Kidney (tissue), 13 donors: ENCODE measurements at regions not wholly inside any gene's neighbourhood (a gene's known extent, or its start where the extent isn't known, plus 50 kb on each side); places are given as distances from the start of the nearest gene placed in this dataset.

Experiments
- DNase-seq, 5 donors: peaks; one replicate each; pipeline ENCODE4 v3.0.0-alpha.2; 2013 to 2020
- FAIRE-seq: peaks from 2 replicates; lab custom pipeline; 2012; peaks lifted over from hg19 to GRCh38; lab: Jason Lieb, UNC
- H3K27ac ChIP-seq, 2 donors: one replicate each; pipeline ENCODE4 v1.7.0; 2013; ENCODE audit warnings: low read depth in 2 of 2, low read length in 2 of 2, inconsistent platforms in 1 of 2
- H3K27me3 ChIP-seq: one replicate; pipeline ENCODE4 v1.7.1; 2013; ENCODE audit warnings: low read length, inconsistent platforms; ENCODE audit not compliant: control insufficient read depth, insufficient read depth
- H3K36me3 ChIP-seq, 3 donors: one replicate each; pipeline versions ENCODE4 v1.7.0 to v1.7.1; 2013; ENCODE audit warnings: low read length in 3 of 3, control low read depth in 1 of 3, inconsistent platforms in 1 of 3; ENCODE audit not compliant: insufficient read depth in 3 of 3, control insufficient read depth in 2 of 3
- H3K4me1 ChIP-seq, 3 donors: one replicate each; pipeline versions ENCODE4 v1.7.0 to v1.7.1; 2013; ENCODE audit warnings: low read length in 3 of 3, inconsistent platforms in 1 of 3, low read depth in 1 of 3; ENCODE audit not compliant: control insufficient read depth in 2 of 3, insufficient read depth in 2 of 3
- H3K4me3 ChIP-seq, 3 donors: one replicate each; pipeline versions ENCODE4 v1.7.0 to v1.8.1; 2013; ENCODE audit warnings: low read length in 3 of 3, control low read depth in 1 of 3, inconsistent platforms in 1 of 3
- H3K9ac ChIP-seq, 3 donors: one replicate each; pipeline versions ENCODE4 v1.7.0 to v1.7.1; 2013; ENCODE audit warnings: low read length in 3 of 3, control low read depth in 1 of 3, inconsistent platforms in 1 of 3
- H3K9me3 ChIP-seq, 3 donors: one replicate each; pipeline versions ENCODE4 v1.7.0 to v1.7.1; 2013; ENCODE audit warnings: low read length in 3 of 3, control low read depth in 1 of 3, inconsistent platforms in 1 of 3; ENCODE audit not compliant: control insufficient read depth in 2 of 3, insufficient read depth in 1 of 3
- CTCF ChIP-seq: IDR thresholded peaks from 3 replicates; pipeline ENCODE4 v1.5.1; 2012; ENCODE audit warnings: mild to moderate bottlenecking, moderate library complexity, borderline replicate concordance; ENCODE audit not compliant: insufficient read depth; ENCODE audit errors: extremely low read depth
- intact Hi-C: fragments of 100-400 bp; cut with DNase I; formaldehyde crosslinking; loops from one replicate; pipeline ENCODE4 v1.11.1; 2022
- donor health status: control.
- donor health status: control.
- donor health status: control.
- donor health status: control.
- donor health status: control.
- donor health status: DM: yes; HTN: yes; CAD: no.
- donor health status: Normal renal cell carcinoma (clear cell type).

GRCh38 chr11:13897646-13898276 lies 64.8 kb upstream of the SPON1 start:
- Histone ChIP-seq H3K36me3 (no peaks in the 10 kb centered on the region), H3K9ac (no peak overlapping the region), H3K4me3 (no peak overlapping the region), H3K9me3 (no peaks in the 10 kb centered on the region), H3K4me1 (peaks cover 0 to 10% (median 9%) of the 10 kb centered on the region in 3 donors), H3K27ac (no peak overlapping the region), H3K27me3 (no peaks in the 10 kb centered on the region)
- FAIRE-seq (no peak), DNase-seq (no peak)
- intact Hi-C loops: no loop called here
- no peak for TF ChIP-seq CTCF

GRCh38 chr11:13899603-13900002 lies 62.9 kb upstream of the SPON1 start:
- no peak overlapping the region for H3K4me3 ChIP-seq
- DNase-seq: no peak
- no peak for TF ChIP-seq CTCF
- FAIRE-seq: no peak
- peaks cover 0 to 10% (median 9%) of the 10 kb centered on the region in 3 donors for H3K4me1 ChIP-seq
- no peaks in the 10 kb centered on the region for H3K36me3 ChIP-seq
- no peaks in the 10 kb centered on the region for H3K9me3 ChIP-seq
- no peak overlapping the region for H3K27ac ChIP-seq
- H3K9ac ChIP-seq: no peak overlapping the region
- no peaks in the 10 kb centered on the region for H3K27me3 ChIP-seq
- intact Hi-C loops: no loop called here

GRCh38 chr11:13902523-13902922 lies 60.0 kb upstream of the SPON1 start:
- Histone ChIP-seq H3K9me3 (no peaks in the 10 kb centered on the region), H3K9ac (no peak overlapping the region), H3K4me1 (no peaks in the 10 kb centered on the region), H3K4me3 (no peak overlapping the region), H3K27me3 (no peaks in the 10 kb centered on the region), H3K27ac (no peak overlapping the region), H3K36me3 (no peaks in the 10 kb centered on the region)
- DNase-seq (no peak), FAIRE-seq (no peak)
- TF ChIP-seq CTCF: no peak
- intact Hi-C loops: no loop called here
